Mesenchymal stem cell (in vitro differentiated cells and primary cell): ENCODE measurements at regions not wholly inside any gene's neighbourhood (a gene's known extent, or its start where the extent isn't known, plus 50 kb on each side); places are given as distances from the start of the nearest gene placed in this dataset.

Experiments used
- DNase-seq: peaks from one replicate; pipeline ENCODE4 v3.0.0-alpha.2; 2013
- H2AFZ ChIP-seq: one replicate; pipeline ENCODE4 v1.6.1; 2013; ENCODE audit warnings: low read depth, mild to moderate bottlenecking, control low read depth, inconsistent platforms, low read length, moderate library complexity
- H2AK5ac ChIP-seq: 2 replicates; pipeline ENCODE4 v1.6.1; 2013; ENCODE audit warnings: low read length, moderate library complexity, mild to moderate bottlenecking, inconsistent platforms; ENCODE audit not compliant: severe bottlenecking
- H2BK120ac ChIP-seq: one replicate; pipeline ENCODE4 v1.6.1; 2013; ENCODE audit warnings: low read depth, mild to moderate bottlenecking, inconsistent platforms, low read length, moderate library complexity
- H2BK12ac ChIP-seq, 2 experiments: one replicate each; pipeline ENCODE4 v1.6.1; 2013; ENCODE audit warnings: inconsistent platforms in 2 of 2, low read length in 2 of 2, mild to moderate bottlenecking in 2 of 2, moderate library complexity in 2 of 2, control low read depth in 1 of 2
- H2BK15ac ChIP-seq: one replicate; pipeline ENCODE4 v1.6.1; 2013; ENCODE audit warnings: mild to moderate bottlenecking, low read depth, inconsistent platforms; ENCODE audit not compliant: poor library complexity, severe bottlenecking
- H2BK5ac ChIP-seq: 2 replicates; pipeline ENCODE4 v1.6.1; 2013; ENCODE audit warnings: low read depth, mild to moderate bottlenecking, low read length, control low read depth, inconsistent platforms; ENCODE audit not compliant: poor library complexity, severe bottlenecking
- H3K14ac ChIP-seq, 2 experiments: one replicate each; pipeline ENCODE4 v1.6.1; 2013; ENCODE audit warnings: inconsistent platforms in 2 of 2, low read length in 2 of 2, control low read depth in 1 of 2, mild to moderate bottlenecking in 1 of 2, moderate library complexity in 1 of 2
- H3K18ac ChIP-seq, 2 experiments: one replicate each; pipeline ENCODE4 v1.6.1; 2013; ENCODE audit warnings: inconsistent platforms in 2 of 2, low read length in 2 of 2, control low read depth in 1 of 2, low read depth in 1 of 2, mild to moderate bottlenecking in 1 of 2
- H3K23ac ChIP-seq, 2 experiments: one replicate each; pipeline ENCODE4 v1.6.1; 2013; ENCODE audit warnings: inconsistent platforms in 2 of 2, low read length in 2 of 2, mild to moderate bottlenecking in 2 of 2, moderate library complexity in 2 of 2, control low read depth in 1 of 2
- H3K27ac ChIP-seq: 2 replicates; pipeline ENCODE4 v1.5.1; 2013; ENCODE audit warnings: mild to moderate bottlenecking, moderate library complexity, low read length, control low read depth, inconsistent platforms; ENCODE audit not compliant: poor library complexity, severe bottlenecking
- H3K27me3 ChIP-seq, 2 experiments: 2 replicates each; pipeline versions ENCODE4 v1.6.1 to v1.7.0; 2013; ENCODE audit warnings: low read length in 2 of 2, mild to moderate bottlenecking in 2 of 2, moderate library complexity in 2 of 2, control low read depth in 1 of 2, inconsistent platforms in 1 of 2; ENCODE audit not compliant: control insufficient read depth in 1 of 2, insufficient read depth in 1 of 2
- H3K36me3 ChIP-seq, 2 experiments: 2 replicates each; pipeline versions ENCODE4 v1.6.1 to v1.7.0; 2013; ENCODE audit warnings: low read length in 2 of 2, control low read depth in 1 of 2, inconsistent platforms in 1 of 2, low read depth in 1 of 2, mild to moderate bottlenecking in 1 of 2; ENCODE audit not compliant: insufficient read depth in 2 of 2, control insufficient read depth in 1 of 2
- H3K4ac ChIP-seq, 2 experiments: one replicate each; pipeline ENCODE4 v1.6.1; 2013; ENCODE audit warnings: inconsistent platforms in 2 of 2, low read length in 2 of 2, mild to moderate bottlenecking in 2 of 2, moderate library complexity in 2 of 2, control low read depth in 1 of 2, low read depth in 1 of 2
- H3K4me1 ChIP-seq: 2 replicates; pipeline ENCODE4 v1.6.1; 2013; ENCODE audit warnings: low read depth, low read length, control low read depth; ENCODE audit not compliant: control insufficient read depth, insufficient read depth
- H3K4me2 ChIP-seq: 2 replicates; pipeline ENCODE4 v1.6.1; 2013; ENCODE audit warnings: low read length, mild to moderate bottlenecking, inconsistent platforms; ENCODE audit not compliant: poor library complexity, severe bottlenecking
- H3K4me3 ChIP-seq, 2 experiments: 2 replicates each; pipeline versions ENCODE4 v1.5.1 to v1.7.0; 2013; ENCODE audit warnings: low read length in 2 of 2, mild to moderate bottlenecking in 2 of 2, control low read depth in 1 of 2, low read depth in 1 of 2; ENCODE audit not compliant: insufficient read depth in 1 of 2
- H3K79me1 ChIP-seq: replicated peaks from 2 replicates; pipeline ENCODE4 v1.6.1; 2013; ENCODE audit warnings: mild to moderate bottlenecking, control low read depth, low read length, inconsistent platforms; ENCODE audit not compliant: poor library complexity, severe bottlenecking
- H3K9ac ChIP-seq: 2 replicates; pipeline ENCODE4 v1.7.0; 2013; ENCODE audit warnings: mild to moderate bottlenecking, low read length, moderate library complexity
- H3K9me3 ChIP-seq: 2 replicates; pipeline ENCODE4 v1.7.0; 2013; ENCODE audit warnings: mild to moderate bottlenecking, low read length; ENCODE audit not compliant: control insufficient read depth
- H4K8ac ChIP-seq: one replicate; pipeline ENCODE4 v1.6.1; 2013; ENCODE audit warnings: inconsistent platforms, mild to moderate bottlenecking, low read length, moderate library complexity
- H4K91ac ChIP-seq: one replicate; pipeline ENCODE4 v1.6.1; 2013; ENCODE audit warnings: mild to moderate bottlenecking, low read length, inconsistent platforms
- WGBS: methylation state at CpG from one replicate; pipeline ENCODE4 v1.1.7; 2013; ENCODE audit warnings: mixed read lengths; 5-methylcytosine and 5-hydroxymethylcytosine counted together

- H2BK5ac ChIP-seq = no peak overlapping the region
- H3K23ac ChIP-seq = no peak overlapping the region
- H3K14ac ChIP-seq = no peak overlapping the region
- no peaks in the 10 kb centered on the region for H3K27me3 ChIP-seq
- H2BK15ac ChIP-seq = no peak overlapping the region
- H3K18ac ChIP-seq = no peak overlapping the region
- no CpG with 5 or more reads among the region's 2 CpGs for WGBS
- no peak overlapping the region for H2BK120ac ChIP-seq
- no peak overlapping the region for H3K4me2 ChIP-seq
- H3K4me3 ChIP-seq = no peak overlapping the region
- H4K91ac ChIP-seq = no peak overlapping the region
- no peak for DNase-seq
- H2AK5ac ChIP-seq = no peak overlapping the region
- H4K8ac ChIP-seq = no peak overlapping the region
- H3K79me1 ChIP-seq = no peaks in the 10 kb centered on the region
- no peak overlapping the region for H3K4ac ChIP-seq
- no peak overlapping the region for H2AFZ ChIP-seq
- no peak overlapping the region for H2BK12ac ChIP-seq
- H3K36me3 ChIP-seq = no peaks in the 10 kb centered on the region
- no peak overlapping the region for H3K9ac ChIP-seq
- no peaks in the 10 kb centered on the region for H3K9me3 ChIP-seq
- no peak overlapping the region for H3K27ac ChIP-seq
- H3K4me1 ChIP-seq = peaks cover 1% of the 10 kb centered on the region
These were observed 234.9 kb downstream of the TRIB2 start for GRCh38 chr2:12951657-12951973.

DNA sequence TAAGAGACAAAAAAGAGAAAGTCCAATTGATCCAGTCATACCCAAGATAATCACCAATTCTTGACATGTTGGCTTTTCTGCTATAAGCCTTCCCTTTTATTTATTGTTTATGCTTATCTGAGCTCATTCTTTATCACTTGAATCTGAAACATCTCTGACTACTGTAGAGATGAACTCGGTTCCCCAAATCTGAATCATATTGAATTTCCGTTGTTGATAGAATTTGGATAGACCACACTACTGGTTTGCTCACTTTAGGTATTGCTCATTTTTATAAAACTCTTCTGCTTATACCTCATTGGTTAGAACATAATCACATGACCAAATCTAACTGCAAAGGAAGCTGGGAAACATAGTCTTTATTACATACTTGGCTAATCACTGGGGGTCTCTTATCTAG is 236.9 kb downstream of the TRIB2 start:
- H2AFZ ChIP-seq = no peak overlapping the region
- WGBS = 100% methylated on average over 1 of the region's 2 CpGs

DNA sequence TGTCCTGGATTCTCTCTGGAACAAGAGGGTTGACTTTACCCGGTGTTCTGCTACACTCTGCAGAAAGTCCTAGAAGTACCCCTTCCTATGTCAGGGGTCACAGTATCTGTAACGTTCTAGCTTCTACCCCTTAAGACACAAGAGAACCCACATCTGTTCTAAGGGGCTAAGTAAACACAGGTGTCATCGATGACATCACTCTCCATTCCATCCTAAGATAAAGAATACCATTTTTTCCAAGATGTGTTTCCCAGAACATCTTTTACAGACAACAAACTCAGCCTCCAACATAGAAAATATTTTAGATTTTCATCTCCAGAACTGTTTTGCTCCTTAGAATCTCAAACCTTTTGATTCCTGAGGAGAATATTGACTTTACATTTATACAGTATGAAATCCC is 239.1 kb downstream of the TRIB2 start:
- no peak overlapping the region for H2BK120ac ChIP-seq
- H3K9ac ChIP-seq = no peak overlapping the region
- no peak for DNase-seq
- H3K18ac ChIP-seq = no peak overlapping the region
- no peak overlapping the region for H2BK12ac ChIP-seq
- no peaks in the 10 kb centered on the region for H3K79me1 ChIP-seq
- no peak overlapping the region for H3K4me2 ChIP-seq
- H3K14ac ChIP-seq = no peak overlapping the region
- H3K4ac ChIP-seq = no peak overlapping the region
- H3K27ac ChIP-seq = no peak overlapping the region
- H3K4me3 ChIP-seq = no peak overlapping the region
- H3K9me3 ChIP-seq = no peaks in the 10 kb centered on the region
- no peak overlapping the region for H2BK5ac ChIP-seq
- 55% methylated on average over 3 of the region's 3 CpGs for WGBS
- H3K36me3 ChIP-seq = no peaks in the 10 kb centered on the region
- no peak overlapping the region for H2AFZ ChIP-seq
- peaks cover 1% of the 10 kb centered on the region for H3K4me1 ChIP-seq
- no peaks in the 10 kb centered on the region for H3K27me3 ChIP-seq
- H4K8ac ChIP-seq = no peak overlapping the region
- no peak overlapping the region for H3K23ac ChIP-seq
- no peak overlapping the region for H4K91ac ChIP-seq
- H2AK5ac ChIP-seq = no peak overlapping the region
- no peak overlapping the region for H2BK15ac ChIP-seq

More for the DNA sequence above, 236.9 kb downstream of the TRIB2 start:
- Histone ChIP-seq H3K4ac (no peak overlapping the region), H3K9me3 (no peaks in the 10 kb centered on the region), H3K4me2 (no peak overlapping the region), H3K14ac (no peak overlapping the region), H3K9ac (no peak overlapping the region), H2BK15ac (no peak overlapping the region), H2BK120ac (no peak overlapping the region), H3K27me3 (no peaks in the 10 kb centered on the region), H3K23ac (no peak overlapping the region), H3K4me1 (peaks cover 1% of the 10 kb centered on the region), H4K8ac (no peak overlapping the region), H3K36me3 (no peaks in the 10 kb centered on the region), H3K18ac (no peak overlapping the region), H3K4me3 (no peak overlapping the region), H4K91ac (no peak overlapping the region), H2BK12ac (no peak overlapping the region), H2AK5ac (no peak overlapping the region), H3K79me1 (no peaks in the 10 kb centered on the region), H2BK5ac (no peak overlapping the region), H3K27ac (no peak overlapping the region)
- no peak for DNase-seq

GRCh38 chr2:12957251-12957650 is 240.5 kb downstream of the TRIB2 start:
- Histone ChIP-seq H3K79me1 (no peaks in the 10 kb centered on the region), H2BK15ac (no peak overlapping the region), H3K9ac (no peak overlapping the region), H2BK120ac (no peak overlapping the region), H3K27me3 (no peaks in the 10 kb centered on the region), H3K4me1 (no peaks in the 10 kb centered on the region), H3K4me2 (no peak overlapping the region), H2BK12ac (no peak overlapping the region), H3K36me3 (no peaks in the 10 kb centered on the region), H2AFZ (no peak overlapping the region), H3K4me3 (no peak overlapping the region), H3K27ac (no peak overlapping the region), H2BK5ac (no peak overlapping the region), H3K4ac (no peak overlapping the region), H4K8ac (no peak overlapping the region), H3K9me3 (no peaks in the 10 kb centered on the region), H4K91ac (no peak overlapping the region), H3K18ac (no peak overlapping the region), H3K23ac (no peak overlapping the region), H2AK5ac (no peak overlapping the region), H3K14ac (no peak overlapping the region)
- DNase-seq = no peak
- WGBS = 98% methylated on average over 3 of the region's 3 CpGs
